K562 (cell line): ENCODE measurements at regions not wholly inside any gene's neighbourhood (a gene's known extent, or its start where the extent isn't known, plus 50 kb on each side); places are given as distances from the start of the nearest gene placed in this dataset.

Experiments
- ATAC-seq: fragments of 200-7000 bp; cut with Tn5 transposase; 3 replicates; pipeline ENCODE4 v1.9.1; 2020; ENCODE audit warnings: moderate library complexity
- BruUV-seq: library from RNA; stranded (reverse); fragments of 400-500 nt; replicated peaks from 2 replicates; lab custom pipeline; 2021; lab: Mats Ljungman, UMichigan
- CTCF ChIA-PET: fragments of 300-600 bp; formaldehyde crosslinking; extraction: SDS; loops from one replicate; lab custom pipeline; 2021; ENCODE audit warnings: low intra/inter-chr PET ratio; lab: Yijun Ruan, JAX
- POLR2A ChIA-PET: fragments of 300-600, 350-650 bp; sonication (Branson Sonifier 250); formaldehyde crosslinking; extraction: SDS; loops from one replicate; lab custom pipeline; 2021; ENCODE audit warnings: antibody characterized with exemption, inconsistent platforms; lab: Yijun Ruan, JAX
- DNase-seq, 4 experiments: peaks; one replicate each; pipeline versions ENCODE4 v3.0.0 to v3.0.0-alpha.2; 2011 to 2018; ENCODE audit warnings: low spot score in 3 of 4, mixed read lengths in 3 of 4; ENCODE audit errors: extremely low read depth in 1 of 4
- FAIRE-seq: peaks from 2 replicates; lab custom pipeline; 2011; peaks lifted over from hg19 to GRCh38; lab: Jason Lieb, UNC
- H2AFZ ChIP-seq: 2 replicates; pipeline ENCODE4 v1.6.0; 2011; ENCODE audit warnings: low read depth, low read length, control low read depth, inconsistent platforms
- H3K27ac ChIP-seq: fragments of 200-600 bp; 3 replicates; pipeline ENCODE4 v1.8.0; 2011; ENCODE audit warnings: low read depth, mild to moderate bottlenecking, control low read depth, inconsistent platforms, low read length, moderate library complexity, mixed read lengths; ENCODE audit errors: extremely low read depth
- H3K27me3 ChIP-seq, 2 experiments: fragments of 300-600 bp in 1 of 2; 2 replicates in 1 of 2; 3 replicates in 1 of 2; pipeline versions ENCODE4 v1.6.0 to v1.8.0; 2011; ENCODE audit warnings: inconsistent platforms in 2 of 2, low read length in 2 of 2, mild to moderate bottlenecking in 1 of 2, mixed read lengths in 1 of 2, moderate library complexity in 1 of 2; ENCODE audit not compliant: control insufficient read depth in 2 of 2, insufficient read depth in 2 of 2
- H3K36me3 ChIP-seq: fragments of 300-600 bp; 3 replicates; pipeline ENCODE4 v1.8.0; 2011; ENCODE audit warnings: mild to moderate bottlenecking, low read length, inconsistent platforms; ENCODE audit not compliant: control insufficient read depth, insufficient read depth
- H3K4me1 ChIP-seq, 2 experiments: fragments of 200-600 bp in 1 of 2; replicated peaks in 1 of 2; 2 replicates in 1 of 2; 3 replicates in 1 of 2; pipeline versions ENCODE4 v1.5.1 to v1.8.0; 2011; ENCODE audit warnings: inconsistent platforms in 2 of 2, low read length in 2 of 2, mild to moderate bottlenecking in 1 of 2, mixed read lengths in 1 of 2, moderate library complexity in 1 of 2; ENCODE audit not compliant: control insufficient read depth in 2 of 2, insufficient read depth in 2 of 2
- H3K4me2 ChIP-seq: 2 replicates; pipeline ENCODE4 v1.6.1; 2011; ENCODE audit warnings: low read length, control low read depth, inconsistent platforms, mixed read lengths; ENCODE audit not compliant: insufficient read depth
- H3K4me3 ChIP-seq: fragments of 200-600 bp; sonication (generic), shearing (Covaris generic); 2 replicates; pipeline ENCODE4 v1.5.1; 2016; ENCODE audit warnings: control low read depth, inconsistent platforms
- H3K79me2 ChIP-seq: fragments of 200-600 bp; 3 replicates; pipeline ENCODE4 v1.8.0; 2011; ENCODE audit warnings: low read length, inconsistent platforms; ENCODE audit not compliant: control insufficient read depth, insufficient read depth
- H3K9ac ChIP-seq, 2 experiments: 2 replicates each; pipeline versions ENCODE4 v1.6.0 to v1.6.1; 2011; ENCODE audit warnings: low read depth in 2 of 2, low read length in 2 of 2, control low read depth in 1 of 2, inconsistent platforms in 1 of 2, mild to moderate bottlenecking in 1 of 2, mixed read lengths in 1 of 2; ENCODE audit not compliant: insufficient read depth in 1 of 2
- H3K9me1 ChIP-seq: one replicate; pipeline ENCODE4 v1.6.0; 2011; ENCODE audit warnings: inconsistent platforms, mild to moderate bottlenecking, low read length, moderate library complexity; ENCODE audit not compliant: control insufficient read depth, insufficient read depth
- H3K9me3 ChIP-seq: replicated peaks from 2 replicates; pipeline ENCODE4 v1.5.1; 2011; ENCODE audit warnings: low read depth, low read length, inconsistent platforms; ENCODE audit not compliant: control insufficient read depth, insufficient read depth
- H4K20me1 ChIP-seq: replicated peaks from 2 replicates; pipeline ENCODE4 v1.6.1; 2011; ENCODE audit warnings: low read length, inconsistent platforms, mixed read lengths; ENCODE audit not compliant: control insufficient read depth, insufficient read depth
- ARID3B ChIP-seq: fragments of 250-450 bp; sonication (Bioruptor Pico); IDR thresholded peaks from 2 replicates; pipeline ENCODE4 v1.4.0; 2020; ENCODE audit warnings: borderline replicate concordance
- CBX1 ChIP-seq: sonication (generic); IDR thresholded peaks from 2 replicates; pipeline ENCODE4 v1.6.1; 2016; ENCODE audit warnings: antibody characterized with exemption, low read depth, mild to moderate bottlenecking
- DDX20 ChIP-seq: fragments of 450-650 bp; IDR thresholded peaks from 2 replicates; pipeline ENCODE4 v1.6.1; 2016; ENCODE audit warnings: missing genetic modification characterization, low read depth, mild to moderate bottlenecking, missing compliant biosample characterization, moderate library complexity
- DNMT1 ChIP-seq: fragments of 450-650 bp; IDR thresholded peaks from 2 replicates; pipeline ENCODE4 v1.6.1; 2016; ENCODE audit warnings: antibody characterized with exemption, mild to moderate bottlenecking
- ETS2 ChIP-seq: IDR thresholded peaks from 2 replicates; pipeline ENCODE4 v1.6.1; 2016; ENCODE audit warnings: borderline replicate concordance, missing genetic modification characterization, mild to moderate bottlenecking, moderate library complexity, missing compliant biosample characterization; ENCODE audit not compliant: poor library complexity, severe bottlenecking
- FUS ChIP-seq: fragments of 200-400 bp; formaldehyde crosslinking; optimal IDR thresholded peaks from 2 replicates; pipeline ENCODE3; 2017; ENCODE audit warnings: low read depth, low read length
- HDAC8 ChIP-seq: fragments of 450-650 bp; IDR thresholded peaks from 2 replicates; pipeline ENCODE4 v1.6.1; 2016; ENCODE audit warnings: mild to moderate bottlenecking, missing genetic modification characterization, moderate library complexity, missing compliant biosample characterization
- HINFP ChIP-seq: fragments of 450-650 bp; conservative IDR thresholded peaks from 2 replicates; pipeline ENCODE4 v1.6.1; 2016; ENCODE audit warnings: missing genetic modification characterization, low read depth, mild to moderate bottlenecking, control low read depth, missing compliant biosample characterization
- MED1 ChIP-seq: sonication (generic); formaldehyde crosslinking; IDR thresholded peaks from 2 replicates; pipeline ENCODE4 v1.8.1; 2023; ENCODE audit warnings: missing genetic modification reagents, borderline replicate concordance
- NBN ChIP-seq: fragments of 450-650 bp; IDR thresholded peaks from 2 replicates; pipeline ENCODE4 v1.6.1; 2016; ENCODE audit warnings: low read depth, mild to moderate bottlenecking
- POLR2AphosphoS5 ChIP-seq: IDR thresholded peaks from 2 replicates; pipeline ENCODE4 v1.6.1; 2011; ENCODE audit warnings: mild to moderate bottlenecking, low read depth, low read length, moderate library complexity; ENCODE audit not compliant: control insufficient read depth, insufficient read depth
- RBM34 ChIP-seq: fragments of 200-400 bp; formaldehyde crosslinking; IDR thresholded peaks from 2 replicates; pipeline ENCODE4 v1.6.1; 2018; ENCODE audit warnings: low read length, borderline replicate concordance; ENCODE audit not compliant: insufficient read depth
- RNF2 ChIP-seq: sonication (generic); IDR thresholded peaks from 2 replicates; pipeline ENCODE4 v1.6.1; 2016
- SRSF9 ChIP-seq: fragments of 200-400 bp; formaldehyde crosslinking; IDR thresholded peaks from 2 replicates; pipeline ENCODE4 v1.6.1; 2017; ENCODE audit warnings: low read depth, low read length, borderline replicate concordance
- ZNF444 ChIP-seq: fragments of 250-450 bp; sonication (Bioruptor Pico); IDR thresholded peaks from 2 replicates; pipeline ENCODE4 v1.4.0; 2020; ENCODE audit warnings: mild to moderate bottlenecking, moderate library complexity
- ZNF583 ChIP-seq: fragments of 250-450 bp; sonication (Bioruptor Pico); IDR thresholded peaks from 2 replicates; pipeline ENCODE4 v1.4.0; 2020
- in situ Hi-C: fragments of 300-500 bp; cut with MboI; formaldehyde crosslinking; loops from 4 replicates; pipeline ENCODE4 v1.15.0; 2018; ENCODE audit warnings: inconsistent platforms, mixed read lengths
- intact Hi-C: fragments of 100-400 bp; cut with micrococcal nuclease; formaldehyde crosslinking; loops from 2 replicates; pipeline ENCODE4 v1.14.2; 2022

DNA sequence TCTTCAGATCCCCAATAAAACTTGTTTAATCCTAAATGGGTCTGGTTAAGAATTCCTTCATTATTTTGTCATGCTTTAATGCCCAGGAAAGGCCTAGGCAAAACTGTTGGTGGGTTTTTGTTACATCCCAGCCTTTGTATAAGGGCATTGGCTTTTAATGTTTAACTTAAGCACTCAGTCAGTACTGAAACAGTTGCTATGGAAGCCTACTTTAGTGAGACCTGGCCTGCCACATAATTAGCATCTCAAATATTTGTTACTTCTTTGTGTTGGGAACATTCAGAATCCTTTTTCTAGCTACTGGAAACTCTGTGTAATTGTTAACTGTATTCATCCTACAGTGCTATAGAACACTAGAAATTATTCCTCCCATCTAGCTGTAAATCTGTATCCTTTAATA lies 369.6 kb upstream of the ATP10A start:
- intact Hi-C loops: no loop called here
- no peaks in the 10 kb centered on the region for H4K20me1 ChIP-seq
- H3K36me3 ChIP-seq: no peaks in the 10 kb centered on the region
- BruUV-seq: no TSS peak
- no peak overlapping the region for H3K9ac ChIP-seq
- no peak for FAIRE-seq
- no peak for DNase-seq
- ATAC-seq: no peak
- ChIA-PET CTCF (no interaction called here), POLR2A (no interaction called here)
- H3K27ac ChIP-seq: no peak overlapping the region
- H3K4me3 ChIP-seq: no peak overlapping the region
- H2AFZ ChIP-seq: no peak overlapping the region
- no peaks in the 10 kb centered on the region for H3K27me3 ChIP-seq
- H3K79me2 ChIP-seq: no peaks in the 10 kb centered on the region
- in situ Hi-C loops: no loop called here
- no peaks in the 10 kb centered on the region for H3K9me1 ChIP-seq
- no peaks in the 10 kb centered on the region for H3K9me3 ChIP-seq
- no peaks in the 10 kb centered on the region for H3K4me1 ChIP-seq
- H3K4me2 ChIP-seq: no peak overlapping the region
- TF ChIP-seq RBM34 (no peak), FUS (no peak), NBN (no peak), ARID3B (CRISPR knock-in tag) (no peak), SRSF9 (no peak), DDX20 (tag) (no peak), MED1 (no peak), ZNF583 (CRISPR knock-in tag) (no peak), CBX1 (no peak), POLR2AphosphoS5 (no peak), RNF2 (no peak), HINFP (tag) (no peak), ZNF444 (CRISPR knock-in tag) (no peak), DNMT1 (no peak), ETS2 (no peak), HDAC8 (tag) (no peak)
